H1 (cell line): ENCODE measurements at regions not wholly inside any gene's neighbourhood (a gene's known extent, or its start where the extent isn't known, plus 50 kb on each side); places are given as distances from the start of the nearest gene placed in this dataset.

ENCODE experiments used
- CTCF ChIA-PET: fragments of 300-600 bp; sonication (Branson Sonifier 250); formaldehyde crosslinking; loops from one replicate; lab custom pipeline; 2021; ENCODE audit not compliant: partially characterized antibody; lab: Charles Lee
- POLR2A ChIA-PET: fragments of 300-600 bp; sonication (Branson Sonifier 250); formaldehyde crosslinking; loops from one replicate; lab custom pipeline; 2021; ENCODE audit warnings: inconsistent platforms; ENCODE audit not compliant: partially characterized antibody; lab: Charles Lee
- DNase-seq, 2 experiments: peaks; one replicate each; pipeline versions ENCODE4 v3.0.0 to v3.0.0-alpha.2; 2010 to 2022; ENCODE audit warnings: low spot score in 2 of 2, low read depth in 1 of 2, mixed read lengths in 1 of 2
- FAIRE-seq: peaks from 2 replicates; lab custom pipeline; 2011; peaks lifted over from hg19 to GRCh38; lab: Jason Lieb, UNC
- H2AFZ ChIP-seq: 2 replicates; pipeline ENCODE4 v1.8.1; 2012; ENCODE audit warnings: low read length, inconsistent platforms
- H2AK5ac ChIP-seq: 2 replicates; pipeline ENCODE4 v1.6.1; 2013; ENCODE audit warnings: low read depth, low read length
- H2BK120ac ChIP-seq: replicated peaks from 2 replicates; pipeline ENCODE3; 2013; ENCODE audit warnings: low read depth, low read length, inconsistent platforms
- H2BK12ac ChIP-seq: 2 replicates; pipeline ENCODE4 v1.6.1; 2013; ENCODE audit warnings: low read depth, low read length
- H2BK15ac ChIP-seq: 2 replicates; pipeline ENCODE4 v1.6.1; 2013; ENCODE audit warnings: low read length
- H2BK20ac ChIP-seq: 2 replicates; pipeline ENCODE4 v1.6.1; 2013; ENCODE audit warnings: low read length
- H2BK5ac ChIP-seq: 2 replicates; pipeline ENCODE4 v1.6.1; 2013; ENCODE audit warnings: low read depth, low read length
- H3K14ac ChIP-seq: 2 replicates; pipeline ENCODE4 v1.6.1; 2013; ENCODE audit warnings: inconsistent platforms; ENCODE audit not compliant: insufficient read length
- H3K18ac ChIP-seq: 2 replicates; pipeline ENCODE4 v1.6.1; 2013; ENCODE audit warnings: low read length; ENCODE audit errors: extremely low read depth
- H3K23ac ChIP-seq: 2 replicates; pipeline ENCODE4 v1.6.1; 2013; ENCODE audit warnings: inconsistent platforms; ENCODE audit not compliant: insufficient read length
- H3K23me2 ChIP-seq: 2 replicates; pipeline ENCODE4 v1.6.1; 2013; ENCODE audit warnings: low read depth, low read length
- H3K27ac ChIP-seq: 2 replicates; pipeline ENCODE4 v1.6.1; 2011; ENCODE audit warnings: low read depth, low read length, inconsistent platforms
- H3K27me3 ChIP-seq, 4 experiments: replicated peaks in 1 of 4; 1 replicate in 1 of 4; 2 replicates in 3 of 4; pipeline versions ENCODE4 v1.6.1 to v1.8.1; 2011 to 2013; ENCODE audit warnings: low read length in 3 of 4, mild to moderate bottlenecking in 3 of 4, inconsistent platforms in 2 of 4, mixed read lengths in 2 of 4, moderate library complexity in 1 of 4; ENCODE audit not compliant: control insufficient read depth in 3 of 4, insufficient read depth in 3 of 4; ENCODE audit errors: extremely low read depth in 1 of 4
- H3K36me3 ChIP-seq, 4 experiments: 2 replicates each; pipeline versions ENCODE4 v1.6.1 to v1.8.1; 2011 to 2013; ENCODE audit warnings: mild to moderate bottlenecking in 4 of 4, low read length in 3 of 4, moderate library complexity in 2 of 4, control low read depth in 1 of 4, inconsistent platforms in 1 of 4; ENCODE audit not compliant: insufficient read depth in 4 of 4, control insufficient read depth in 2 of 4
- H3K4ac ChIP-seq: replicated peaks from 2 replicates; pipeline ENCODE3; 2013; ENCODE audit warnings: low read length, low read depth, mixed read lengths, inconsistent platforms; ENCODE audit not compliant: insufficient read length
- H3K4me1 ChIP-seq, 4 experiments: replicated peaks in 1 of 4; 1 replicate in 1 of 4; 2 replicates in 3 of 4; pipeline versions ENCODE4 v1.6.1 to v1.8.1; 2011 to 2013; ENCODE audit warnings: low read length in 3 of 4, inconsistent platforms in 2 of 4, mixed read lengths in 1 of 4; ENCODE audit not compliant: insufficient read depth in 4 of 4, control insufficient read depth in 3 of 4
- H3K4me2 ChIP-seq, 2 experiments: 2 replicates each; pipeline versions ENCODE4 v1.6.1 to v1.8.1; 2011 to 2013; ENCODE audit warnings: low read depth in 2 of 2, low read length in 2 of 2, control low read depth in 1 of 2, inconsistent platforms in 1 of 2, mild to moderate bottlenecking in 1 of 2; ENCODE audit not compliant: insufficient read depth in 1 of 2
- H3K4me3 ChIP-seq, 4 experiments: fragments of 200-600, 300-600 bp in 1 of 4; sonication (generic), shearing (Covaris generic), sonication (Bioruptor Twin) in 1 of 4; 2 replicates each; pipeline versions ENCODE4 v1.5.1 to v1.8.1; 2011 to 2016; ENCODE audit warnings: low read length in 4 of 4, low read depth in 3 of 4, control low read depth in 2 of 4, inconsistent platforms in 2 of 4, mild to moderate bottlenecking in 2 of 4, mixed read lengths in 1 of 4, moderate library complexity in 1 of 4; ENCODE audit not compliant: insufficient read depth in 2 of 4; ENCODE audit errors: extremely low read depth in 1 of 4
- H3K56ac ChIP-seq: replicated peaks from 2 replicates; pipeline ENCODE3; 2013; ENCODE audit warnings: low read depth, mild to moderate bottlenecking, mixed read lengths, low read length, inconsistent platforms; ENCODE audit not compliant: insufficient read length
- H3K79me1 ChIP-seq: 2 replicates; pipeline ENCODE4 v1.6.1; 2013; ENCODE audit warnings: low read depth, low read length, control low read depth
- H3K79me2 ChIP-seq, 2 experiments: 2 replicates each; pipeline versions ENCODE4 v1.6.1 to v1.8.1; 2012 to 2013; ENCODE audit warnings: low read length in 2 of 2, mild to moderate bottlenecking in 2 of 2, inconsistent platforms in 1 of 2; ENCODE audit not compliant: insufficient read depth in 2 of 2, control insufficient read depth in 1 of 2
- H3K9ac ChIP-seq, 4 experiments: replicated peaks in 1 of 4; 1 replicate in 1 of 4; 2 replicates in 3 of 4; pipeline versions ENCODE4 v1.6.1 to v1.8.1; 2011 to 2013; ENCODE audit warnings: low read depth in 3 of 4, low read length in 3 of 4, control low read depth in 2 of 4, mild to moderate bottlenecking in 2 of 4, moderate library complexity in 2 of 4, inconsistent platforms in 1 of 4; ENCODE audit errors: extremely low read depth in 1 of 4
- H3K9me3 ChIP-seq, 2 experiments: 2 replicates each; pipeline versions ENCODE4 v1.6.1 to v1.8.1; 2012 to 2013; ENCODE audit warnings: mild to moderate bottlenecking in 2 of 2, moderate library complexity in 2 of 2, control low read depth in 1 of 2, inconsistent platforms in 1 of 2, low read depth in 1 of 2, low read length in 1 of 2, mixed read lengths in 1 of 2; ENCODE audit not compliant: insufficient read depth in 2 of 2
- H4K20me1 ChIP-seq, 2 experiments: replicated peaks in 1 of 2; 2 replicates each; pipeline versions ENCODE3 to v1.8.1; 2011 to 2013; ENCODE audit warnings: inconsistent platforms in 2 of 2, low read length in 2 of 2, mild to moderate bottlenecking in 1 of 2; ENCODE audit not compliant: insufficient read depth in 2 of 2, control insufficient read depth in 1 of 2
- H4K5ac ChIP-seq: 2 replicates; pipeline ENCODE4 v1.6.1; 2013; ENCODE audit warnings: low read length, low read depth, mixed read lengths, inconsistent platforms; ENCODE audit not compliant: insufficient read length
- H4K8ac ChIP-seq: 2 replicates; pipeline ENCODE4 v1.8.0; 2013; ENCODE audit warnings: mild to moderate bottlenecking, moderate library complexity, low read length, inconsistent platforms; ENCODE audit not compliant: insufficient read depth; ENCODE audit errors: extremely low read depth
- H4K91ac ChIP-seq: replicated peaks from 2 replicates; pipeline ENCODE3; 2013; ENCODE audit warnings: low read length, mixed read lengths, inconsistent platforms; ENCODE audit not compliant: insufficient read length
- NANOG ChIP-seq: IDR thresholded peaks from 2 replicates; pipeline ENCODE4 v1.6.1; 2011; ENCODE audit warnings: low read length, low read depth, mild to moderate bottlenecking, inconsistent platforms; ENCODE audit not compliant: insufficient read depth, poor library complexity, severe bottlenecking
- SP4 ChIP-seq: IDR thresholded peaks from 2 replicates; pipeline ENCODE4 v1.6.1; 2012; ENCODE audit warnings: low read length, inconsistent platforms
- TEAD4 ChIP-seq: IDR thresholded peaks from 2 replicates; pipeline ENCODE4 v1.6.1; 2012; ENCODE audit warnings: low read depth, low read length, inconsistent platforms, mixed read lengths
- WGBS, 2 experiments: shearing (Covaris generic) in 1 of 2; methylation state at CpG; one replicate each; pipeline versions ENCODE4 v1.1.6 to v1.1.7; 2013 to 2015; ENCODE audit warnings: low lambda C conversion rate in 2 of 2, mixed read lengths in 2 of 2, inconsistent platforms in 1 of 2, low coverage in 1 of 2, missing lambda C conversion rate in 1 of 2; ENCODE audit not compliant: insufficient replicate concordance in 2 of 2, insufficient coverage in 1 of 2, insufficient read length in 1 of 2; ENCODE audit errors: extremely low coverage in 1 of 2, missing lambda C conversion rate in 1 of 2; 5-methylcytosine and 5-hydroxymethylcytosine counted together
- TF ChIP-seq, protein P1 (sequence below): IDR thresholded peaks from 2 replicates; pipeline ENCODE4 v1.6.1; 2012; ENCODE audit warnings: inconsistent platforms
- TF ChIP-seq, protein P2 (sequence below): IDR thresholded peaks from 2 replicates; pipeline ENCODE4 v1.6.1; 2012; ENCODE audit warnings: inconsistent platforms

DNA sequence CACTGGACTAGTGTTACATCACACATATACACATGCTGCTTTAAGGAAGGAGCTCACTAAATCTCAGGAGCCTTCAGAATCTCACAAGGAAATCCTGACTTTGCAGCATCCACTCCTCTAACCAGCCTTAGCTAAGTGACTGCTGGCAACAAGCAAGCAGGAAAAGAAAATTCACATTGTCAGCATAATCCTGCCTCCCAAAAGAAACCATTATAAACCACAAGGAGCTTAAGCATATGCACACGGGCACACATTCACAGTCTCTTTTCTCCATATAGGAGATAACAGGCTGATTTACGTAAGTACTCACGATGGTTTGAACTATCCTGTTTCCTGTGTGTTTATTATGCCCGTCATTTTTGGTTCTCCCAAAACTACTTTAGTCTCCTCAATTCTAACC is 136.3 kb downstream of the TMEM144 start:
- CTCF ChIA-PET = no interaction called here

More for the DNA sequence above, 136.3 kb downstream of the TMEM144 start:
- no peaks in the 10 kb centered on the region for H3K23me2 ChIP-seq
- H3K36me3 ChIP-seq = no peaks in the 10 kb centered on the region
- H2BK5ac ChIP-seq = no peak overlapping the region
- no peak overlapping the region for H2AK5ac ChIP-seq
- no peak overlapping the region for H3K4me3 ChIP-seq
- FAIRE-seq (no peak), DNase-seq (no peak)
- 81% methylated on average over 4 of the region's 4 CpGs; no CpG with 5 or more reads in 1 of the 2 experiments for WGBS, 2 experiments
- no peak overlapping the region for H3K23ac ChIP-seq
- H2BK120ac ChIP-seq = no peak overlapping the region
- H3K79me2 ChIP-seq = no peaks in the 10 kb centered on the region
- POLR2A ChIA-PET = no interaction called here
- H3K9me3 ChIP-seq = no peaks in the 10 kb centered on the region
- no peak overlapping the region for H2BK15ac ChIP-seq
- H2AFZ ChIP-seq = no peak overlapping the region
- H3K79me1 ChIP-seq = no peaks in the 10 kb centered on the region
- H3K27ac ChIP-seq = no peak overlapping the region
- no peak overlapping the region for H4K8ac ChIP-seq
- H3K4me1 ChIP-seq = no peaks in the 10 kb centered on the region
- no peaks in the 10 kb centered on the region for H4K20me1 ChIP-seq
- H3K9ac ChIP-seq = no peak overlapping the region
- no peak overlapping the region for H2BK12ac ChIP-seq
- H4K5ac ChIP-seq = no peak overlapping the region
- no peak overlapping the region for H3K56ac ChIP-seq
- no peak overlapping the region for H4K91ac ChIP-seq
- no peak overlapping the region for H3K14ac ChIP-seq
- no peaks in the 10 kb centered on the region for H3K27me3 ChIP-seq
- no peak for TF ChIP-seq NANOG
- TF ChIP-seq, protein P1, sequence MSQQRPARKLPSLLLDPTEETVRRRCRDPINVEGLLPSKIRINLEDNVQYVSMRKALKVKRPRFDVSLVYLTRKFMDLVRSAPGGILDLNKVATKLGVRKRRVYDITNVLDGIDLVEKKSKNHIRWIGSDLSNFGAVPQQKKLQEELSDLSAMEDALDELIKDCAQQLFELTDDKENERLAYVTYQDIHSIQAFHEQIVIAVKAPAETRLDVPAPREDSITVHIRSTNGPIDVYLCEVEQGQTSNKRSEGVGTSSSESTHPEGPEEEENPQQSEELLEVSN = no peak
- TF ChIP-seq SP4 = no peak
- TF ChIP-seq TEAD4 = no peak
- TF ChIP-seq, protein P2, sequence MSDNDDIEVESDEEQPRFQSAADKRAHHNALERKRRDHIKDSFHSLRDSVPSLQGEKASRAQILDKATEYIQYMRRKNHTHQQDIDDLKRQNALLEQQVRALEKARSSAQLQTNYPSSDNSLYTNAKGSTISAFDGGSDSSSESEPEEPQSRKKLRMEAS = no peak
- no peak overlapping the region for H3K4ac ChIP-seq
- no peak overlapping the region for H3K18ac ChIP-seq
- no peak overlapping the region for H3K4me2 ChIP-seq
- H2BK20ac ChIP-seq = no peak overlapping the region
